ENCODE measurements at regions not wholly inside any gene's neighbourhood (a gene's known extent, or its start where the extent isn't known, plus 50 kb on each side); places are given as distances from the start of the nearest gene placed in this dataset.

- no peak for TF ChIP-seq KIAA2018 (CRISPR knock-in tag; IDR thresholded peaks at IDR 0.05; ENCODE audit: borderline replicate concordance)
These were observed 61.8 kb upstream of the AHR start (continued) for GRCh38 chr7:17236603-17237002.

- peak overlapping the region; percentile 58 for H3K4me2 ChIP-seq (ENCODE audit: low read depth, low read length)
- H3K79me2 ChIP-seq (ENCODE audit: insufficient read depth, low read length): no peaks in the 10 kb centered on the region
- no peak overlapping the region for H3K9ac ChIP-seq (ENCODE audit: insufficient read depth, low read depth, low read length)
- ChIA-PET POLR2A (interaction anchor here (1.3 to 1.6 kb wide), 2 partner anchors 32 to 109 kb away, joined by 4 to 6 read pairs; no protein-coding TSS in a partner anchor), CTCF (ENCODE audit: low intra/inter-chr PET ratio, low total read pairs) (no interaction called here)
- in situ Hi-C loops (cut with HindIII; ENCODE audit: extremely low pct_ligation_motif_present, low pct_unique_long_range_greater_than_20kb): no loop called here
- H4K20me1 ChIP-seq (ENCODE audit: insufficient read depth, low read length): no peaks in the 10 kb centered on the region
- DNase-seq (ENCODE audit: low spot score) (no peak), FAIRE-seq (no peak), ATAC-seq (no peak)
- no peak overlapping the region for H3K27ac ChIP-seq (ENCODE audit: extremely low read length, insufficient read depth, low read length)
- H3K4me3 ChIP-seq (replicated peaks in 1 of 3; ENCODE audit: insufficient read depth in 1 of 3, low read depth in 2 of 3, low read length in 3 of 3): no peak overlapping the region
- intact Hi-C loops (cut with micrococcal nuclease; ENCODE audit: unreplicated experiment): loop anchor here (1.0 to 10.0 kb wide), 5 partner anchors 33 to 254 kb away; no protein-coding TSS in a partner anchor
- H3K9me3 ChIP-seq (ENCODE audit: low read length): no peaks in the 10 kb centered on the region
- no peak overlapping the region for H2AFZ ChIP-seq (ENCODE audit: low read length)
- TF ChIP-seq ZNF768 (CRISPR knock-in tag; IDR thresholded peaks at IDR 0.05) (no peak), ZNF432 (CRISPR knock-in tag; IDR thresholded peaks at IDR 0.05; ENCODE audit: borderline replicate concordance) (no peak), PHF21A (CRISPR knock-in tag; IDR thresholded peaks at IDR 0.05) (no peak), HMGXB3 (CRISPR knock-in tag; IDR thresholded peaks at IDR 0.05; ENCODE audit: borderline replicate concordance) (no peak)
- peaks cover 0 to 8% of the 10 kb centered on the region in 2 experiments; a peak in 3 of 5 replicates for H3K27me3 ChIP-seq (ENCODE audit: control insufficient read depth in 1 of 2, insufficient read depth in 2 of 2, low read length in 2 of 2)
- BruUV-seq (replicated peaks): no TSS peak
- H3K4me1 ChIP-seq (ENCODE audit: insufficient read depth, low read length): peaks cover 21% of the 10 kb centered on the region
- 29% methylated on average over 1 of the region's 1 CpG for WGBS (ENCODE audit: low lambda C conversion rate)
- no peaks in the 10 kb centered on the region for H3K36me3 ChIP-seq (replicated peaks in 1 of 2; ENCODE audit: control insufficient read depth in 1 of 2, insufficient read depth in 2 of 2, low read length in 2 of 2)
These were observed 59.4 kb upstream of the AHR start for GRCh38 chr7:17239046-17239445.

Data from HepG2 (cell line).